WERI-Rb-1 (cell line): ENCODE measurements at regions not wholly inside any gene's neighbourhood (a gene's known extent, or its start where the extent isn't known, plus 50 kb on each side); places are given as distances from the start of the nearest gene placed in this dataset.

Source experiments
- DNase-seq: peaks from one replicate; pipeline ENCODE4 v3.0.0-alpha.2; 2020
- H3K27ac ChIP-seq: fragments of 250-450 bp; sonication (Bioruptor Pico); 2 replicates; pipeline ENCODE4 v1.5.1; 2020; ENCODE audit warnings: mild to moderate bottlenecking, moderate library complexity
- H3K27me3 ChIP-seq: fragments of 250-450 bp; sonication (Bioruptor Pico); 2 replicates; pipeline ENCODE4 v1.5.1; 2021; ENCODE audit warnings: mild to moderate bottlenecking, low read depth, moderate library complexity; ENCODE audit not compliant: insufficient read depth, severe bottlenecking
- H3K36me3 ChIP-seq: fragments of 250-450 bp; sonication (Bioruptor Pico); 2 replicates; pipeline ENCODE4 v1.5.1; 2020; ENCODE audit warnings: mild to moderate bottlenecking, moderate library complexity
- H3K4me3 ChIP-seq: 2 replicates; pipeline ENCODE4 v1.5.1; 2011; ENCODE audit warnings: low read depth, mild to moderate bottlenecking, control low read depth, low read length
- H3K9me3 ChIP-seq: fragments of 250-450 bp; sonication (Bioruptor Pico); 2 replicates; pipeline ENCODE4 v1.5.1; 2021; ENCODE audit warnings: mild to moderate bottlenecking, moderate library complexity; ENCODE audit not compliant: severe bottlenecking
- TF ChIP-seq, protein P1 (sequence below): IDR thresholded peaks from 2 replicates; pipeline ENCODE4 v1.5.1; 2011; ENCODE audit warnings: low read depth, mild to moderate bottlenecking, control low read depth, inconsistent platforms, low read length

DNA sequence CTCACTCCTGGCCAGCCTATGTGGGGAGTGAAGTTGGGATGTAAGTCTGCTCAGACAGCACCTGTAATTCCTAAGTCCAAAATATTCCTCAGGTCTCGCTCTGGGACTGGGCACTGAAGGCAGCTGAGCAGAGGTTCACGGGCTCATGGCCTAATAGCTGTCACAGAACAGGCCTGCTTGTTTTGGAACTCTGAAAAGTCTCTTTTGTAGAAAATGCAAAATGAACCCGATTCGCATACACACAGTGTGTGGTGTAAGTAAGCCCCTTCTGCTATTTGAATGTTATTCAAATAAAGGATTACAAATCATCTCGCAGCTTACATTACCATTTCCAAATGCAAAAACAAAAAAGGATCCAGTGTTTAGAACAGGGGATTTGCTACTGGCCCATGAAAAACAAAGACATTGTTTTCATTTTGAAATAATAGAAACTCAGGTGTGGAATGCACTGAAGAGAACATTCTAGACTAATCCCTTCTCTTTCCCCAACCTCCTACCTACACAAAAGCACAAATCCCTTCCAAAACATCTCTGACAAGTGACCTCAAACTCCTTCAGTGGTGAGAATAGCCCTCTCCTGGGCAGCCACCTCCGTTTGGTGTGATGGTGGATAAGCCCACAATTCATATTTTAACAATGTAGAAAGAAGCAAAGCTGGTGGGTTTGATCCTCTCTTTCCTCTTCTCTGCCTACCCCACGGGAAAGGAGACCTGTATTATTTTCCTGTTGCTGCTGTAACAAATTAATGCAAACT lies 118.3 kb upstream of the NCK2 start:
- no peaks in the 10 kb centered on the region for H3K36me3 ChIP-seq
- no peaks in the 10 kb centered on the region for H3K27me3 ChIP-seq
- no peak for DNase-seq
- TF ChIP-seq, protein P1, sequence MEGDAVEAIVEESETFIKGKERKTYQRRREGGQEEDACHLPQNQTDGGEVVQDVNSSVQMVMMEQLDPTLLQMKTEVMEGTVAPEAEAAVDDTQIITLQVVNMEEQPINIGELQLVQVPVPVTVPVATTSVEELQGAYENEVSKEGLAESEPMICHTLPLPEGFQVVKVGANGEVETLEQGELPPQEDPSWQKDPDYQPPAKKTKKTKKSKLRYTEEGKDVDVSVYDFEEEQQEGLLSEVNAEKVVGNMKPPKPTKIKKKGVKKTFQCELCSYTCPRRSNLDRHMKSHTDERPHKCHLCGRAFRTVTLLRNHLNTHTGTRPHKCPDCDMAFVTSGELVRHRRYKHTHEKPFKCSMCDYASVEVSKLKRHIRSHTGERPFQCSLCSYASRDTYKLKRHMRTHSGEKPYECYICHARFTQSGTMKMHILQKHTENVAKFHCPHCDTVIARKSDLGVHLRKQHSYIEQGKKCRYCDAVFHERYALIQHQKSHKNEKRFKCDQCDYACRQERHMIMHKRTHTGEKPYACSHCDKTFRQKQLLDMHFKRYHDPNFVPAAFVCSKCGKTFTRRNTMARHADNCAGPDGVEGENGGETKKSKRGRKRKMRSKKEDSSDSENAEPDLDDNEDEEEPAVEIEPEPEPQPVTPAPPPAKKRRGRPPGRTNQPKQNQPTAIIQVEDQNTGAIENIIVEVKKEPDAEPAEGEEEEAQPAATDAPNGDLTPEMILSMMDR = no peak
- H3K9me3 ChIP-seq = no peaks in the 10 kb centered on the region
- H3K4me3 ChIP-seq = no peak overlapping the region
- H3K27ac ChIP-seq = no peak overlapping the region

GRCh38 chr2:105625632-105626031 lies 119.1 kb upstream of the NCK2 start:
- no peaks in the 10 kb centered on the region for H3K27me3 ChIP-seq
- TF ChIP-seq, protein P1 = no peak
- H3K4me3 ChIP-seq = no peak overlapping the region
- no peaks in the 10 kb centered on the region for H3K36me3 ChIP-seq
- no peak overlapping the region for H3K27ac ChIP-seq
- no peak for DNase-seq
- H3K9me3 ChIP-seq = no peaks in the 10 kb centered on the region

DNA sequence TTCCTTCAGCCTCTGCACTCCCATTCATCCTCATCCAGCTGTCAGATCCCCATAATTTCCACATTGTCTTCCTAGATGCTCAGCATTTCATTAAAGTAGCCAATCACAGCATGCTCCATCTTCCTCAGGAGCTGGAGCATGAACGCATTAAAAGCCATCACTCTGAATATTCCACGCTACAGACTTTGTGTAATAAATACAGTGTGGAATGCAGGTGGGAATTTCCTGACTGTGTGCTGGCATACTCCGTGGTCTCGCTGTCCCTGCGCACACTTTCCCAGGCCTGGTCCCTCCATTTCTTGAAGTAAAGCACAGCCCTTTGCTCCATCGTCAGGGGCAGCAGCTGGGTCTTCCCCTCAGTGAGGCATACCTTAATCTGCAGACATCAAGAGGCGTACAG lies 123.7 kb upstream of the NCK2 start:
- TF ChIP-seq, protein P1 = no peak
- no peaks in the 10 kb centered on the region for H3K27me3 ChIP-seq
- H3K4me3 ChIP-seq = no peak overlapping the region
- H3K9me3 ChIP-seq = no peaks in the 10 kb centered on the region
- H3K27ac ChIP-seq = no peak overlapping the region
- no peaks in the 10 kb centered on the region for H3K36me3 ChIP-seq
- no peak for DNase-seq

DNA sequence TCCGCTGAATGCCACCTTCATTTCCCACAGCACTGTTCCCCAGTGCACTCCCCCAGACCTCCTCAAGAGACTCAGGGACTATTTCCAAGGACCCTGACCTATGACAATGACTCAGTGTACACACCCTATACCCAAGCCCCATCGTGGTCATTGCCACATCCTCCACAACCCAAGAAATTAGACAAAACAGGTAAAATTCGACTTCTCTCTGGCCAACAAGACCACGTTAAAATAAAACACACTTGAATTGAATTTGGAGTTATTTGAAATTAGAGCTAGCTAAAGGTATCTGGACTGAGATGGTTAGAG lies 126.4 kb upstream of the NCK2 start:
- no peak for DNase-seq
- Histone ChIP-seq H3K9me3 (no peaks in the 10 kb centered on the region), H3K36me3 (no peaks in the 10 kb centered on the region), H3K4me3 (no peak overlapping the region), H3K27ac (no peak overlapping the region), H3K27me3 (no peaks in the 10 kb centered on the region)
- TF ChIP-seq, protein P1 = no peak

GRCh38 chr2:105617631-105618350 lies 126.9 kb upstream of the NCK2 start:
- Histone ChIP-seq H3K36me3 (no peaks in the 10 kb centered on the region), H3K27me3 (no peaks in the 10 kb centered on the region), H3K4me3 (no peak overlapping the region), H3K9me3 (no peaks in the 10 kb centered on the region), H3K27ac (no peak overlapping the region)
- TF ChIP-seq, protein P1 = no peak
- no peak for DNase-seq

GRCh38 chr2:105615305-105615704 lies 129.4 kb upstream of the NCK2 start:
- no peaks in the 10 kb centered on the region for H3K27me3 ChIP-seq

More at GRCh38 chr2:105615305-105615704, 129.4 kb upstream of the NCK2 start:
- no peak for DNase-seq
- Histone ChIP-seq H3K9me3 (no peaks in the 10 kb centered on the region), H3K36me3 (no peaks in the 10 kb centered on the region), H3K4me3 (no peak overlapping the region), H3K27ac (no peak overlapping the region)
- TF ChIP-seq, protein P1 = no peak
